Endodermal cell (in vitro differentiated cells): ENCODE measurements at regions not wholly inside any gene's neighbourhood (a gene's known extent, or its start where the extent isn't known, plus 50 kb on each side); places are given as distances from the start of the nearest gene placed in this dataset.

Experiments
- DNase-seq: peaks from one replicate; pipeline ENCODE4 v3.0.0-alpha.2; 2017
- H3K27ac ChIP-seq: 2 replicates; pipeline ENCODE4 v1.5.1; 2013; ENCODE audit warnings: mild to moderate bottlenecking, low read depth, low read length, moderate library complexity
- H3K27me3 ChIP-seq: 2 replicates; pipeline ENCODE4 v1.6.1; 2013; ENCODE audit warnings: mild to moderate bottlenecking, low read length, moderate library complexity; ENCODE audit not compliant: insufficient read depth, control insufficient read depth, poor library complexity, severe bottlenecking
- H3K36me3 ChIP-seq: 2 replicates; pipeline ENCODE4 v1.7.0; 2013; ENCODE audit warnings: mild to moderate bottlenecking, low read length, moderate library complexity; ENCODE audit not compliant: control insufficient read depth, insufficient read depth
- H3K4me1 ChIP-seq: one replicate; pipeline ENCODE4 v1.7.0; 2013; ENCODE audit warnings: low read length; ENCODE audit not compliant: control insufficient read depth, insufficient read depth
- H3K4me3 ChIP-seq: 2 replicates; pipeline ENCODE4 v1.5.1; 2013; ENCODE audit warnings: mild to moderate bottlenecking, low read length, moderate library complexity
- H3K9ac ChIP-seq: 2 replicates; pipeline ENCODE4 v1.6.1; 2013; ENCODE audit warnings: mild to moderate bottlenecking, low read length, moderate library complexity; ENCODE audit not compliant: poor library complexity, severe bottlenecking; ENCODE audit errors: extremely low read depth
- H3K9me3 ChIP-seq: 2 replicates; pipeline ENCODE4 v1.6.1; 2013; ENCODE audit warnings: mild to moderate bottlenecking, low read length, moderate library complexity; ENCODE audit not compliant: control insufficient read depth
- H3K27ac Mint-ChIP-seq: 2 replicates; pipeline ENCODE4 v1.8.0; 2020; ENCODE audit warnings: mixed read lengths
- H3K27me3 Mint-ChIP-seq: 2 replicates; pipeline ENCODE4 v1.8.0; 2021; ENCODE audit warnings: mild to moderate bottlenecking, mixed read lengths; ENCODE audit not compliant: insufficient read depth
- H3K36me3 Mint-ChIP-seq: 2 replicates; pipeline ENCODE4 v1.8.0; 2020; ENCODE audit warnings: low read depth, mixed read lengths
- H3K4me1 Mint-ChIP-seq: 2 replicates; pipeline ENCODE4 v1.8.0; 2020; ENCODE audit warnings: mixed read lengths
- H3K4me3 Mint-ChIP-seq: 2 replicates; pipeline ENCODE4 v1.8.0; 2020; ENCODE audit warnings: mild to moderate bottlenecking, moderate library complexity, mixed read lengths
- H3K9me3 Mint-ChIP-seq: 2 replicates; pipeline ENCODE4 v1.8.0; 2020; ENCODE audit warnings: mild to moderate bottlenecking, mixed read lengths
- CTCF ChIP-seq: fragments of 200-600 bp; sonication (generic); conservative IDR thresholded peaks from 2 replicates; pipeline ENCODE4 v1.5.0; 2021; ENCODE audit warnings: antibody characterized with exemption, mild to moderate bottlenecking
- WGBS, 2 experiments: methylation state at CpG; one replicate each; pipeline versions ENCODE4 v1.1.5 to v1.1.7; 2013; ENCODE audit warnings: missing lambda C conversion rate in 2 of 2, mixed read lengths in 1 of 2; ENCODE audit not compliant: insufficient coverage in 1 of 2, insufficient read length in 1 of 2; 5-methylcytosine and 5-hydroxymethylcytosine counted together

- H3K27ac Mint-ChIP-seq: peak overlapping the region; percentile 26
- H3K9ac ChIP-seq: no peak overlapping the region
Observed at GRCh38 chr2:18387441-18388206, 172.8 kb downstream of the RDH14 start.

GRCh38 chr2:18384242-18384641 is 176.2 kb downstream of the RDH14 start:
- Mint-ChIP-seq H3K4me1 (peaks cover 12% of the 10 kb centered on the region), H3K36me3 (no peaks in the 10 kb centered on the region), H3K9me3 (no peaks in the 10 kb centered on the region), H3K4me3 (no peak overlapping the region), H3K27me3 (peaks cover 5% of the 10 kb centered on the region), H3K27ac (no peak overlapping the region)
- no peak for DNase-seq
- H3K36me3 ChIP-seq: no peaks in the 10 kb centered on the region
- no peak overlapping the region for H3K4me3 ChIP-seq
- H3K27ac ChIP-seq: no peak overlapping the region
- TF ChIP-seq CTCF: no peak
- peaks cover 3% of the 10 kb centered on the region for H3K27me3 ChIP-seq
- H3K9ac ChIP-seq: no peak overlapping the region
- 100% methylated on average over 1 of the region's 1 CpG; no CpG with 5 or more reads in 1 of the 2 experiments for WGBS, 2 experiments
- H3K4me1 ChIP-seq: peaks cover 3% of the 10 kb centered on the region
- no peaks in the 10 kb centered on the region for H3K9me3 ChIP-seq

More at GRCh38 chr2:18387441-18388206, 172.8 kb downstream of the RDH14 start:
- no peaks in the 10 kb centered on the region for H3K36me3 ChIP-seq
- no peak overlapping the region for H3K4me3 Mint-ChIP-seq
- no peaks in the 10 kb centered on the region for H3K9me3 ChIP-seq
- H3K4me1 Mint-ChIP-seq: peaks cover 26% of the 10 kb centered on the region
- H3K27me3 Mint-ChIP-seq: no peaks in the 10 kb centered on the region
- 48 to 65% methylated on average over 7 to 15 of the region's 15 CpGs for WGBS, 2 experiments
- peaks cover 3% of the 10 kb centered on the region for H3K4me1 ChIP-seq
- no peaks in the 10 kb centered on the region for H3K9me3 Mint-ChIP-seq
- DNase-seq: peak; percentile 95
- no peaks in the 10 kb centered on the region for H3K36me3 Mint-ChIP-seq
- H3K4me3 ChIP-seq: no peak overlapping the region
- peak; percentile 93 for TF ChIP-seq CTCF
- H3K27ac ChIP-seq: no peak overlapping the region
- no peaks in the 10 kb centered on the region for H3K27me3 ChIP-seq

- Histone ChIP-seq H3K4me3 (no peak overlapping the region), H3K4me1 (peaks cover 3% of the 10 kb centered on the region), H3K27me3 (peaks cover 5% of the 10 kb centered on the region), H3K36me3 (no peaks in the 10 kb centered on the region), H3K9me3 (no peaks in the 10 kb centered on the region), H3K9ac (no peak overlapping the region), H3K27ac (no peak overlapping the region)
- H3K27ac Mint-ChIP-seq: no peak overlapping the region
- H3K4me3 Mint-ChIP-seq: no peak overlapping the region
- no peak for TF ChIP-seq CTCF
- H3K27me3 Mint-ChIP-seq: peaks cover 7% of the 10 kb centered on the region
- peaks cover 9% of the 10 kb centered on the region for H3K4me1 Mint-ChIP-seq
- no peaks in the 10 kb centered on the region for H3K9me3 Mint-ChIP-seq
- H3K36me3 Mint-ChIP-seq: no peaks in the 10 kb centered on the region
- no peak for DNase-seq
Observed at GRCh38 chr2:18381386-18381785, 179.1 kb downstream of the RDH14 start.
